Non-pigmented ciliary epithelial cell (primary cell): ENCODE measurements at regions not wholly inside any gene's neighbourhood (a gene's known extent, or its start where the extent isn't known, plus 50 kb on each side); places are given as distances from the start of the nearest gene placed in this dataset.
"Not testable (repeated sequence)": the region's sequence is repeated elsewhere in the genome, so short reads cannot be mapped to it uniquely, and the experiment has no call there.

Experiments used
- DNase-seq: peaks from one replicate; pipeline ENCODE4 v3.0.0-alpha.2; 2010; ENCODE audit warnings: low read depth

DNA sequence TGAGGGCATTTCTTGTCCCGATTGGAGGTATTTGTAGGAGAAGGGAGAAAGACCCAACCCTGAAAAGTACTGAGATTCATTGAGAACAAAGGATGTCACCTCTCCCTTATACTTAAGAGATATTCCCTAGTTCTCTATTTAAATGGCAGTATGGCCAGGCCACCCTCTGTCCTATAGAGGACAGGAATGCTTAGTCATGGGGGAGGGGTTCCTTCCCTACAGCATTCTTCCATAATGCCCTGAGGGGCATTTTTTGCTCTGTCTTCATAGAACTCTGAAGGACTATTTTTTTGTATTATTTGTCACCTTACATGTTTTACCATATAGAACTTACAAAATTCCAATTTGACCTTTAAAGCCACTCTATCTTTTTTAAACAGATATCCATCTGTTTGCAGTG, 176.3 kb downstream of the TMEM161B start:
- DNase-seq: no peak

DNA sequence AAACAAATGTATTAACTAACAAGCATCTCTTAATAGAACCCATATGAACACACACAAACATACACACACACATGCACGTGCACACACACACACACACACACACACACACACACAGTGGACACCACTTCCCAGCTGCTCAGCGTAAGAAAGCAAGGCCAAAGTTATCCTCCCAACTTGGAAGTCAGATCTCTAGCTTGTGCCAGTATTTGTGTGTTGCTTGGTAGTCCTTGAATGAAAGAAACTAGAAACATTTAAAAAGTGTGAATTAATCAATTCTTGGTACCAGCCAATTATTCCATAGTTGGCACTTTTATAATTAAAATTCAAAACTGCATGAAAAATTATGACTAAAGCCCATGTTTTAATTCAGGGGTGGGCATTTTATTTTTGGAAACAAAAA, 178.1 kb downstream of the TMEM161B start:
- DNase-seq: no peak

DNA sequence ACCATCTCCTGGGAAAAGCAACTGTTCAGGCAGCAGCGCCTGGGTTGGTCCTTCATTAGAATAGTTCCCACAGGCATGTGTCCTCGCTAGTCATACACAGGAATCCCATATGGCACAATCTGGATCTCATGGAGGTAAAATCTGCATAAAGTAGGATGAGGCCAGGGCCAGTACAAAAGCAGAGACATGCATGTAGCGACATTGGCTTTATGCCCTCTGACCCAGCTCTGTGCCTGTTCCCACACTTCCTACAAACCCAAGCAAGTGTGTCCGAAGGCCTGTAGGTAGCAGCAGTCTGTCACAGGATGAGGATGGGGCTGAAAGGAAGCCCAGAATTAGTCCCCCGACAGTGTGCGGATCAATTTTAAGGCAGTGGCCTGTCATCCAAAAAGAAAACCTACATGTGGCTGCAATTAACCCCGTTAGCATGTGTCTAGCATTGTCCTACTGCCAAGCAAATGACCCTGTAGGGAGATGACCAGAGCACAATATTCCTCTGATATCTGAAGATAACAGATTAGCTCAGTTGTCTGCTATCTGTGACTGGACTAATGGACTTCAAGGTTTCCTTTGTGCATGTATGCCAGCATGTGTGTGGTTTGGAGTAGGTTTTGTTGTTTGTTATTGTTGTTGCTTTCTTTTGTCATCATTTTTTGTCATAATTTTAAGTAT, 178.8 kb downstream of the TMEM161B start:
- DNase-seq: no peak

DNA sequence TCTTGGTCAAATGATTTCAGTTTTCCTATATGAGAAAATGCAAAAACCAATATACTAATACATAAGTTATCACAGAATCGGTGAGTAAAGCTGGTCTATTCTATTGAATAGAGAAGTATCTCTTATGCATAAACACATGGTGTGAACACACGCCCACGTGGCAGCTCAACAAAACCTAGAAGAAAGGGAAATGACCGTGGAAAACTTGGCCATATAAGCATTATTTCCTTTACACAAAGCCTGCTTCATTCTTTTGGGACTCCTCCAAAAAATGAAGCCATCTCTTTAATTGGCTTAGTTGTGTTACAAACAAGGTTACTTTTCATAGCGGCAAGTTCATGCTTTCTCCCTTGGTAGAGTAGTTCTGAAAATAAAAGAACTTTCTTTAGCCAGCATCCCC, 183.2 kb downstream of the TMEM161B start:
- no peak for DNase-seq

DNA sequence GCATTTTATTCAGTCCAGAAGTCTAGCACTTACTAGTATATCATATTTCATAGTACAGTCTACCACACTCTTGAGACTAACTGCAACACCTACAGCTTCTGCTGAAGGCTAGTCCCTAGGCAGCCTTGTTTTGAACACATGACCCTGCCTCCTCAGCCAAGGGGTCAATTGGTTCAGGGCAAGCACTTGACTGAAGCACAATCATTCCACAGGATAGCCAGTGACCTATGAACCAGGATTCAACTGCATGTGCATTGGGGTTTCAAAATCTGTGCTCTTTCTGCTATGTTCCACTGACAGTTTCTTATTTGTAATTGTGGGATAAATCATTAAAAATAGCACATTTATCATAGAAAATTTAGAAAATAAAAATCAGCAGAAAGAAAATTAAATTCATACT, 186.8 kb downstream of the TMEM161B start:
- no peak for DNase-seq

DNA sequence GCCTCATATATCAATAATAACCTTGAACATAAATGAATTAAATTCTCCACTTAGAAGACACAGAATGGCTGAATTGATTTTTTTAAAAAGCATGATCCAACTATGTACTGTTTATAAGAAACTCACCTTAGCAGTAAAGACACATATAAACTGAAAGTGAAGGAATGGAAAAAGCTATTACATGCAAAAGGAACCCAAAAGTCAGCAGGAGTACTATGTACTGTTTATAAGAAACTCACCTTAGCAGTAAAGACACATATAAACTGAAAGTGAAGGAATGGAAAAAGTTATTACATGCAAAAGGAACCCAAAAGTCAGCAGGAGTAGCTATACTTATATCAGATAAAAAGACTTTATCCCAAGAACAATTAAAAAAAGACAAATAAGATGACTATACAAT, 204.8 kb downstream of the TMEM161B start:
- no peak for DNase-seq

DNA sequence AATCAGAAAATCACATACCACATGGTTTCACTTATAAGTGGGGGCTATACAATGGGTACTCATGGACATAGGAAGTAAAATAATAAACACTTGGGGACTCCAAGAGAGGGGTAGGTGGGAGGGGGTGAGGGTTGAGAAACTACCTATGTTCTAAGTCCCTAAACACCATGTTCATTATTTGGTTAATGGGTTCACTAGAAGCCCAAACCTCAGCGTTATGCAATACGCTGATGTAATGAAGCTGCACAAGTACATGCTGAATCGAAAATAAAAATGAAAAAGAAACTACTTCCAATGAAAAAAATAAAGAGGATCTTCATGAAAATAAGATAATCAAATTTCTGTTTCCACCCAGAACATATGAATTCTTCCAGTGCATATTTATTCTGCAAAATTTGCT, 208.5 kb downstream of the TMEM161B start:
- no peak for DNase-seq

DNA sequence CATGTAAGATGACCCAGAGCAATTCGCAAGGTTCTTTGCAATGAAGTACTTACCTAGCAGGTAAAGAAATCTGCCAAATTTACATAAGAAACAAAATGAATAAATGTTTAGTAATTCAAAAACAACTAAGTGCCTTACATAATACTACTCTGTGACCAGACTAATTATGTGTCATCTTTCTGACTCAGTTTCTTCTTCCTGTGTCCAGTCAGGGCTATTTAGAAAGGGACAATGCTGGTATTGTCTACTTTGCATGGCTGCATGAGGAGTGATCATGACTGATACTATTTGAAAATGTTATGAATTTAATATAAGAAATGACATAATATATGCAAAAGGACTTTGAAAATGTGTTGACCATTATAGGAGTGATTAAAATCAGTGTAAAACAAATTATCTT, 210.0 kb downstream of the TMEM161B start:
- no peak for DNase-seq

DNA sequence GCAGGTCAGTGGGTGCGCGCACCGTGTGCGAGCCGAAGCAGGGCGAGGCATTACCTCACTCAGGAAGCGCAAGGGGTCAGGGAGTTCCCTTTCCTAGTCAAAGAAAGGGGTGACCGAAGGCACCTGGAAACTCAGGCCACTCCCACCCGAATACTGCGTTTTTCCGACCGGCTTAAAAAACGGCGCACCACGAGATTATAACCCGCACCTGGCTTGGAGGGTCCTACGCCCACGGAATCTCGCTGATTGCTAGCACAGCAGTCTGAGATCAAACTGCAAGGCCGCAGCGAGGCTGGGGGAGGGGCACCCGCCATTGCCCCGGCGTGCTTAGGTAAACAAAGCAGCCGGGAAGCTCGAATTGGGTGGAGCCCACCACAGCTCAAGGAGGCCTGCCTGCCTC, 216.2 kb downstream of the TMEM161B start:
- DNase-seq: not testable (repeated sequence)

DNA sequence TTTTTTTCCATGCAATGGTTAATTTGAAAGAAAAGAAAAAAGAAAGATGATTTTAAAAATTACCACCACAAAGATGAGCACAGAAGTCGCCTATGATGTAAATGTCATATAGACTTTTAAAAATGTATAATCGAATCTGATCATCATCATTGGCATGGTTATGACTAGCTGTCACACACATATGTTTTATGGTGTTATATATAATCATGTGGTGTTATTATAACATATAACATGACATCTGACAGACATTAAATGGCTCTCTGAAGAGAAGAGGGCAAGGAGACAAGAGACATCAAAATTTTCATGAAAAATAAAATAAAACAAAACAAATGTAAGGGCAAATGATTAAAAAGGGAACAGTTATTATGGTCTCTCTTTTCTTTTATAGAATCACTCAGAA, 217.5 kb downstream of the TMEM161B start:
- no peak for DNase-seq

DNA sequence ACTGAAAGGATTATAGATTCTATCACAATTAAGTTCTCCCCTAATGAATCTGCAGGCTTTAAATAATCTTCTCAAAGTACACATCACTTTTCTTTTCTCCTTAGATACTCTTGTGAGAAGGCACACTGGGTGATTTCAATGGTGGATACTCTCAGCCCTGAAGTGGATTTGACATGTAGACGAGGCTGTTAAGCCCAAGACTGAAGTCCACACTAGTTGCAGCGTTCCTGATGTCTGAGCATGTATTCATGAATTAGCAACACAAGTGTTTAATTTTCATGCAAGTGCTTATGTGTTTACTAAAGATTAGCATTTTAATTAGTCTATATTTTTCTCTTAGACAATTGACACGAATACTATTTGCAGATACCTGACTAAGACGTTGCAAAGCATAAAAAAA, 218.9 kb downstream of the TMEM161B start:
- no peak for DNase-seq

DNA sequence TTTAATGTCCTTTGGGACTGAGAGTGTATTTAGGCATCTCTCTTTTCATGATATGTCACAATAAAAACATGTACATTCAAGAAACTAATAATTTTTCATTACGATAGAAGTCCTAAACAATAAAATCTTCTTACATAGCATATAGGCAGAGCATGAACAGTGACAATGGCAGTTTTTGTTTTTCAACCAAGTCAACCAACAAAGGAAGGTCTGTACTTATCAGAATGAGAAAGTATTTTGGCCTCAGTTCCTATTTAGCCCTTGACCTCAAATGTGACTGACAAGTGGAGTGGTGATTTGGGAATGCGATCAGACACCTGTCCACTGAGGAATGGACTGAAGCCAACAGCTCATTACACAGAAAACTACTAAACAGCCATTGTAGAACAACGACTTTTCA, 219.5 kb downstream of the TMEM161B start:
- DNase-seq: no peak

DNA sequence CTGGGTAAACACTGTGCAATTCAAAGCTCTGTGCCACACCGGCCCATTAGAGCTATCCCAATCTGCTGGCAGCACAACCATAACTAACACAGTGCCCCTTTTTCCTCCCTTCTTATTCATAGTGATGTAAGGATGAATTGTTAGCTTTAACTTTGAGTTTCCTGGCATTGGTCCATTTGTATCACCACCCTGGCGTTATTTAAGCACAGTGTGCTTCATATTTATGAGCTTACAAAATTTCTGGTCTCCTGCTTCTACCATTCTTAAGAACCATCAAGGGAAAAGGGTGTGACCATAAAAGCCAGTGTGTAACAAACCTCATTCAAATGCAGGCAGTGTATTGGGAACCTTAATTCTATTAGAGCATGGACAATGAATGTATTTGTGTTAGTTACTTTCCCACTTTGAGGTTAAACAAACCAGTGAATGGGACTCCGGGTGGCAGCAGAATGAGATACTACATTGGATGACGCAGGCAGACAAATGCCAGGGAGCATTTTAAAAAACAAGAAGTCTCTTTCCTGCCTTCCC, 222.6 kb downstream of the TMEM161B start:
- no peak for DNase-seq

DNA sequence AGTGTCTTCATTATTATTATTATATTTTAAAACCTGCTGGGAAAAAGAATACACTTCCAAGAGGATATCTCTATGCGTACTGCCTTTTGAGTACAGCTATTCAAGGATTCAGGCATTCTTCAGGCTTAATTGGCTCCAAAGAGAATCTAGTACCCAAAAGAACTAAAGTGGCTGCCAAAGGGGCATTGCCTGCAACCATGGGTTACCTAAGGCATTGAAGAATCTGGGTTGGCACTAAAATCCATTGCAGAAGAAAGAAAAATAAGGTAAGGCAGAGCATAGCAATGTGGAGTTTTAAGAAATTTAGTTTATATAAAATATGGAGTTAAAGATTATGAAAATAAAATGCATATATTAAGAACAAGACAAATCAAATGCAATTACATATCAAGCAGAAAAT, 223.5 kb downstream of the TMEM161B start:
- no peak for DNase-seq

DNA sequence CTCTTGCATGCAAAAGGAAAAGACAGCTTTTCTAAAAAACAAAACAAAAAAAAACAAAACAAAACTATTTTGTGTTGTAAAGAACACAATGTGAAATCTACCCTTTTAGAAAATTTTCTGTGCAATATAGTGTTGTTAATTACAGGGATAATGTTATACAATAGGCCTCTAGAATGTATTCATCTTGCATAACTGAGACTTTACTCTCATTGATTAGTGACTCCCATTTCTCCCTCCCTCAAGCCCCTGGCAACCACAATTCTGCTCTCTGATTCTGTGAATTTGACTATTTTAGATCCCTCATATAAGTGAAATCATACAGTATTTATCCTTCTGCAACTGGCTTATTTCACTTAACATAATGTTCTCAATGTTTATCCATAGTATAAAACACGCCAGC, 234.1 kb downstream of the TMEM161B start:
- DNase-seq: no peak

DNA sequence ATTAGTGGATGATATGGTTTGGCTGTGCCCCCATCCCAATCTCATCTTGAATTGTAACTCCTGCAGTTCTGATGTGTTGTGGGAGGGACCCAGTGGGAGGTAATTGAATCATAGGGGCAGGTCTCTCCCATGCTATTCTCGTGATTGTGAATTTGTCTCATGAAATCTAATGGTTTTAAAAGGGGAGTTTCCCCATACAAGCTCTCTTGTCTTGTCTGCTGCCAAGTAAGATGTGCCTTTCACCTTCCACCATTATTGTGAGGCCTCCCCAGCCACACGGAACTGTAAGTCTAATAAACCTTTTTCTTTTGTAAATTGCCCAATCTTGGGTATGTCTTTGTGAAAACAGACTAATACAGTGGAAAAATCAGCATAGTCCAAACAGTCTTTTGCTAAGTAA, 235.5 kb downstream of the TMEM161B start:
- DNase-seq: no peak

DNA sequence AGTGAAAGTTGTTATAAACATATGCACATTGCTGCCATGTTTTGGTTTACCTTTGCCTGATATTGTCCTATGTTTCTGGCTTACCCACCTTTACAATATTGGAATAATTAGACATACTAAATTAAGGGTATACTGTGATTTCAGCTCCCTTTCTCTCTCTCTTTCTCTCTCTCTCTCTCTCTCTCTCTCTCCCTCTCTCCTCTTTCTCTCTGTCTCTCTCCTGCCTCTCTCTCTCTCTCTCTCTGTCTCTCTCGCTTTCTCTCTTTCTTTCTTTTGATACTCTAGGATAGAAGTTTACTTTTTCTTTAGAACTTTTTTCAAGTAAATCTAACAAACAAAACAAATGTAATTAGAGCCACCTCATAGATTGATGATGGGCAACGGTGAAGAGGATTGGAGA, 239.6 kb downstream of the TMEM161B start:
- no peak for DNase-seq

DNA sequence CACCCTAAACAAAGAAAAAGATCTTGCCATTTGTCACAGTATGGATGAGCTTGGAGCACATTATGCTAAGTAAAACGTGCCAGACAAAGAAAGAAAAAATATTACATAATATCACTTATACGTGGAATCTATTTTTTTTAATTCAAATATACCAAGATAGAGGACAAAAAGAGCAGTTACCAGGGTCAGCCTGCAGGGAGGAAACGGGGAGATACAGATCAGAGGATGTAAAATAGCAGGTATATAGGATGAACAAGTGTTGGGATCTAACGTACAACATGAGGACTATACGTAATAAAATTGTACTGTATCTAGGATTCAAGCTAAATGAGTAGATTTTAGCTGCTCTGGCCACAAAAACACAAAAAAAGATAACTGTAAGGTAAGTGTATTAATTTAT, 247.5 kb downstream of the TMEM161B start:
- no peak for DNase-seq

DNA sequence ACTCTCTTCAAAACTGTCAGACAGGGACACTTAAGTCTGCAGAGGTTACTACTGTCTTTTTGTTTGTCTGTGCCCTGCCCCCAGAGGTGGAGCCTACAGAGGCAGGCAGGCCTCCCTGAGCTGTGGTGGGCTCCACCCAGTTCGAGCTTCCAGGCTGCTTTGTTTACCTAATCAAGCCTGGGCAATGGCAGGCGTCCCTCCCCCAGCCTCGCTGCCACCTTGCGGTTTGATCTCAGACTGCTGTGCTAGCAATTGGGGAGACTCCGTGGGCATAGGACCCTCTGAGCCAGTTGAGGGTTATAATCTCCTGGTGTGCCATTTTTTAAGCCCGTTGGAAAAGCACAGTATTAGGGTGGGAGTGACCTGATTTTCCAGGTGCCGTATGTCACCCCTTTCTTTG, 253.7 kb downstream of the TMEM161B start:
- DNase-seq: not testable (repeated sequence)

DNA sequence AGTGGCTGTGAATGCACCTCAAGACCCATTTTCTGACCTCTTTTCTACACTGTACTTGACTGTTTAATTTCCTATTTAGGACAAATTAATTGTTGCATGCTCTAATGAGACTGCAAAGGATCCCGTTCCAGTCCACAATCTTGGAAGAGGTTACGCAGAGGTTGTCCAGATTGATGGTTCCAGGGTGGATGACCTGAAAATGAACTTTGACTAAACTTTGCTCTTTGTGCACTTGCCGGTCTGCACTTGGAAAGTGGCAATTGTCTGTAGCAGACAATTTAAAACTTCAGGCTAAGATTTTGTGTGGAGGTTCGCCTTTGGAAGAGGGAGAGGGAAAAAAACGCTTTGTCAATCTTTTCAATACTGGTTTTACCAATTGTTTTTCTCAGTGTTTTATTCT, 267.8 kb downstream of the TMEM161B start:
- no peak for DNase-seq

DNA sequence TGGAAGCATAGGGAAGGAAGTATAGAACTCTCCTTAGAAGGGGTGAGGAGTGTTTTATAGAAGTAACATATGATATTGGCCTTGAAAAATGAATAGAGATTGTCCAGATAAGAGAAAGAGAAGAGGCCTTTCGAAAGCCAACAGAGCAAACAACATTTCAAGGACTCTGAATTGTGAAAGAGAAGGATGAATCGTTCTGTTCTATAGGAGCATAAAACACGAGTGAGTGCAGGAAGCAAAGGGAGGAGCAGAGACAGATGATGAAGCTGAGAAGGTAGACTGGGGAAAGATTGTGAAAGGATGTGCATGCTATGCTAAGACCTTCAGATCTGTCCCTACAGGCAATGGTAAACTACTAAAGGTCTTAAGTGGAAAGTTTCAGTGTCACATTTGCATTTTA, 271.0 kb downstream of the TMEM161B start:
- no peak for DNase-seq

DNA sequence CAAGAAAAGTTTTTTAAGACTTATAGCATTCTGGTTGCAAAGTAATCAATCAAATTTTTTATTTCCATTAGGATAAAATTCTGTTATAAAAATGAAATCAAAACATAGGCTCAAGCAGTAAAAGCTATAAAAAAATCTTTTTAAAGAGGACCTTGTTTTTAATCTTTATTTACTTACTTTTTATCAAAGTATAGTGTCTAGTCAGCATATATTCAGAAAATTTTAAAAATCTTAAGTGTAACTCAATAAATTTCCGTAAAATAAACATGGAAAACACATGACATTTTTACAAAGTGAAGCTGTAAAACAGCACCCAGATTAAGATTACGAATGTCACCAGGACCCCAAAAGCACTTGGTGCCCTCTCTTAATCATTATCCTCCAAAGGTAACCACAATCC, 302.4 kb downstream of the TMEM161B start:
- DNase-seq: no peak

DNA sequence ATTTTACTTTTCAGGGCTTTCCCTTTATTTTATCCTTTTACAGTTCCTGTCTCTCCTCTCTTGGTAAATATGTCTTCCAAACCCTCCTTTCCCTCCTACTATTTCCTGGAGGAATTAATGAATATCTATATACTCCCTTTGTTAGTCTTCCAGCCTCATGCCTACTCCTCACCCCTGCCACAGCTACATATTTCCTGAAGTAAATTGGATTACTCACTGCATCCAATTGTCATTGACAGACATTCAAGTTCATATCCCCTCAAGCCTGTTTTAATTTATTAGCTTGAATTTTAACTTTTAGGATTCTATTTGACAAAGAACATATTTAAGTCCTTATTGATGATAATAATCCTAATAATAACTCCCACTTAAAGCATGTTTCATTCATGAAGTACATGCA, 314.5 kb downstream of the TMEM161B start:
- DNase-seq: no peak

DNA sequence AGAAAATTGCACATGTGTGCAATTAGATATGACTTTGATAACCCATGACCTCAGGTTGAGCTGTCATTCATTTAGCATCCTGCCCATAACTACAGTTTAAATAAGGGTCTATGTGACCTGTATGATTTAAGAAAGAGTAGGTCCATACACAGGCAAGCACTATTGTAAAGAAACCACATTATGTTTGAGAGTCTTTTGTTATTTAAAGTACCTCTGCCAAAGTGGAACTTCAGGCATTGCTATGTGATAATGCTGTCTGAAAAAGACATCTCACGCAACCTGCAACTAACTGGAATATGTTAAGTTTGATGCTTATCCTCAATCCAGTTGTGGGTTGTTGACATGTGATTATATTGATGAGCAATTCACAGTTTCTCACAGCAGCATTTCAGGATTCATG, 317.0 kb downstream of the TMEM161B start:
- no peak for DNase-seq
